ENCODE measurements at regions not wholly inside any gene's neighbourhood (a gene's known extent, or its start where the extent isn't known, plus 50 kb on each side); places are given as distances from the start of the nearest gene placed in this dataset.

- DNase-seq, result no peak
These were observed 91.8 kb upstream of the GLRA1 start for GRCh38 chr5:152016421-152016820.

- DNase-seq, result no peak
These were observed 83.1 kb upstream of the GLRA1 start for GRCh38 chr5:152007653-152008335.

- no peak for DNase-seq
These were observed 79.4 kb upstream of the GLRA1 start for GRCh38 chr5:152004095-152004494.
